HG02678 (cell line): ENCODE measurements at regions not wholly inside any gene's neighbourhood (a gene's known extent, or its start where the extent isn't known, plus 50 kb on each side); places are given as distances from the start of the nearest gene placed in this dataset.

Experiments used
- ATAC-seq: cut with Tn5 transposase; IDR thresholded peaks from one replicate; pipeline ENCODE4 v1.9.1; 2021; ENCODE audit warnings: mild to moderate bottlenecking, moderate library complexity; ENCODE audit not compliant: unreplicated experiment

DNA sequence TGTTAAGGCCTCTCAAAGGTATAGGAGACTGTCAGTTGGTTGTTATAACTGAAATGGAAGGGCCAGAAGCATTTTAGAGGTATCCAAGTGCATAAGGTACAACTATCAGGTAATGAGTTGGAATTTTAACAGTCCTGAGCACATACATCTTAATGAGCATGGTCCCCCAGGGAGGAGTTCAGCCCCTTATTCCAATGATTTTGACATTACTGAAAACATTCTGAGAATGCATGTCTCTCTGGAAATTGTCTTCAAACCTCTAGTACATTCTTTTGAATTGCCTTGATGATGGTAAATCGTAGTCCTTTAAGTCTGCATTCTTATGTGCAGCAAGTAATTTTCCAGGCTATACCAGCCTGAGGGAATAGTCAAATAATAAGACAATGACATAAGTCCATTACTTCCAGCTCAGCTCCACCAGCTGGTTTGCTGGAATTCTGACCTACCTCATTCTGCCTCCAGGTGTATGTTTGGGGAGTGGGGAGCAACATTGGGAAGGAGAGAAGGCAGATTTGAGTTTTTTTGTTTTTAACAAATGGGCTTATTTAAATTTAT, 239.2 kb downstream of the MSRB3 start:
- ATAC-seq = no peak

- ATAC-seq = no peak
These were observed 240.3 kb downstream of the MSRB3 start for GRCh38 chr12:65518771-65519170.

GRCh38 chr12:65520658-65521057, 242.2 kb downstream of the MSRB3 start:
- ATAC-seq = no peak

- ATAC-seq = no peak
These were observed 244.7 kb downstream of the MSRB3 start for GRCh38 chr12:65522956-65523860.

DNA sequence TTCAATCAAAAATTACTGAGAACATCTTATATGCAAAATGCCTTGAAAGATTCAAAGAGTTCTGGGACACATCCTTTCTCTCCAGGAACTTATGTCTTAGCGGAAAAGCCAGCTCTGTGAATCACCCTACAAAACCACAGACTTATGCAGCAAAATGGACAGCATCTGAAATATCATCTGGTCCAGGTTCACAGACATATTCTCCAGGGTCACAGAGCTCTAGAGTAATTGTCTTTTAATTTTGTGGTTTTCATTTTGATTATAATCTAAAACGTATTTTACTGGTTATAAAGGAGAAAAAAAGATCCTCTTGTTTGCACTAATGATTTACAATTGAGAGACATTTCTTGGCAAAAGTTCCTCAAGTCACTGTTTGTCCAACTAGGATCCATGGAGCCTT, 246.2 kb downstream of the MSRB3 start:
- ATAC-seq = no peak

DNA sequence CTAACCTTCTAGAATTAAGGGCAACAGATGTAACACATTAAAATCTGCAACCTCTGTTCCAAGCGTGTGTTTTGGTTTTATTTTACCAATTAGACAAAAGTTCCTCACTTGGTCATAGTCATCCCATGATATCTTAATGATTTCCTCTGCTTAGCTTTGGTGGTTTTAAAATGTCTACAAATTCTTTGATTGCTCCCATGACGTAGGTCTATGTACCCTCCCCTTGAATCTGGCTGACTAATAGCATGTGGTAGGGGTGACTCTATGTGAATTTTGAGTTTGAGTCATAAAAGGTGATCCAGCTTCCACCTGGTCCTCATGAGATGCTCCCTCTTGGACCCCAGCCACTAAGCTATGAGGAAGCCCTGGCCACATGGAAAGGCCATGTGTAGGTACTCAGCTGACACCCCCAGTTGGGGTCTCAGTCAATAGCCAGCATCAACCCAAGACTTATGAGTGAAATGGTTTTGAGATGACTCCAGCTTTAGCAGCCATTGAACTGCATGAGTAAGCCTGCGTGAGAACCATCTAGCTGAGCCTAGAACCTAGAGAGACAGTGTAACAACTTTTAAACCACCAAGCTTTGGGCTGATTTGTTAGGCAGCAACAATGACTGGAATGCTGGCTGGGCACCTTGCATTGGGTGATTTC, 247.1 kb downstream of the MSRB3 start:
- no peak for ATAC-seq

- no peak for ATAC-seq
These were observed 247.8 kb downstream of the MSRB3 start for GRCh38 chr12:65526311-65526710.

DNA sequence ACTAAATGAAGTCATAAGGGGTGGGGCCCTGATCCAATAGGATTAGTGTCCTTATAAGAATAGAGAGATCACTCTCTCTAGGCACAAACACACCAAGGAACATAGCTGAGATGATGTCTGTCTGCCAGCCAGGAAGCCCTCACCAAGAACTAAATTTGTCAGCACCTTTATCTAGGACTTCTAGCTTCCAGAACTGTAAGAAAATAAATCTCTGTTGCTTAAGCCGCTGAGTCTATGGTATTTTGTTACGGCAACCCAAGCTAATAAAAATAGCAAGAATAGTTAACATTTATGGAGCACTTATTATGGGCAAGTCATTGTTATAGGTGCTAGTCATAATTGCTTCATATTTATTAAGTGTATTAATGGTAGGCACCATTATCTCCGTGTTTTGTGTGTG, 249.6 kb downstream of the MSRB3 start:
- ATAC-seq = no peak

GRCh38 chr12:65529106-65529505, 250.6 kb downstream of the MSRB3 start:
- ATAC-seq = no peak

DNA sequence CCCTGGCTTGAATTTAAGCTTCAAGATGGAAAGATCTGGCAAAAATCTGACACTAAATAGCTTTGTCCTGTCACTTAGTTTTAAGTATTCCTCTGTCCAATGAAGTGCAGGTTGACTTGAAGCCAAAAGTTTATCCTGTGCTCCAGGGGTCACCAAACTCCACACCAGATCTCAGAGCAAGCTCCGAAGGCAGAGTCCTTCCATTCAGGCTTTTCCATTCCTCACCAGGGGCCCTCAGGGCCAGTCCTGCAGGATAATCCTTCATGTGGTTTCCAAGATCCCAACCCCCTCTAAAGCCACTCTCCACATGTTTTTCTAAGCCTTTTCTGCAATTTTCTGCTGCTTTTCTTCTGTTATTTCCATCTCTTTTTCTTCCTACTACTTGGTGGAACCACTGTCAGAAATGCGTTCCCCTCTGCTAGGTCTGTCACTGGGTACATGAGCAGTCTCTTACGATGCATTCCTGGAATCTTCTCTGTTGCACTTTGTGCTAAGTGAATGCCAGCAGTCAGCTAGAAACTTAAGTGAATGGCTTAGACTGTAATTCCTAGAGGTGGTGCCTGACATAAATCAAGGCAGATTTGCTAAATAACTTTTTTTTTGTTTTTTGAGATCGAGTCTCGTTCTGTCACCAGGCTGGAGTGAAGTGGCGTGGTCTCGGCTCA, 251.4 kb downstream of the MSRB3 start:
- ATAC-seq = no peak

DNA sequence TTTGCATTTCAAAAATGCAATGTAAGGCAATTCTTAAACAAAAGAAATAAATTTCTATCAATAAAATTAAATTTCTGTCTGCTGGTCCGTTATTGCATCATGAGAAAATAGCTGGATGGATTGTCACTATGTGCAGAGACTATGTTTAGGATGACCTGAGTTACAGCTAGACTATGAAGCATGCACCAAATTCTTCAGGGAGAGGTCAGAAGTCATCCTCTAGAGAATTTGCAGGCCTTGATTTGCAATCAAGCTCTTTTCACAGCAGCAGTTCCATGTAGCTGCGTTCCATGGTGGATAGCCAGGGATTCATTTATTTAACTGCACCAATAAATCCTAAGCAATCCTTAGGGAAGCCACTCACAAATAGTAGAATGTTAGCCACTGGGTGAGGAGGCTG, 253.7 kb downstream of the MSRB3 start:
- ATAC-seq = no peak

DNA sequence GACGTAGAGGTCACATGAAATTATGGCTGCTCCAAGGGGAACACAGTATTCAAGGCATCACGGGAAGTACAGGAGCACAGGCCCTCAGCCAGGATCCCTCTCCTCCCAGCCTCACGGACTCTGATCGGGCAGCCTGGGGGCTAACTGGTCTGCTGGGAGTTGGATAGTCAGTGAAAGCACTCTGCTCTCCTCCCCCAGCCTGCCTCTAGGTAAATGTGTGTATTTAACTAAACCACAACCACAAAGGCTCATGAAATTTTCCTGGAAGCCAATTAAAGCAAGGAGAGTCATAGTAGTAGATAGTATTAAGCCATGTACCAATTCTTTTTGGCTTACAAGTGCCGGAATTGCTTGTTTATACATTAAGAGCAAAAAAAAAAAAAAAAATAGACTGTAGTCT, 254.3 kb downstream of the MSRB3 start:
- no peak for ATAC-seq

DNA sequence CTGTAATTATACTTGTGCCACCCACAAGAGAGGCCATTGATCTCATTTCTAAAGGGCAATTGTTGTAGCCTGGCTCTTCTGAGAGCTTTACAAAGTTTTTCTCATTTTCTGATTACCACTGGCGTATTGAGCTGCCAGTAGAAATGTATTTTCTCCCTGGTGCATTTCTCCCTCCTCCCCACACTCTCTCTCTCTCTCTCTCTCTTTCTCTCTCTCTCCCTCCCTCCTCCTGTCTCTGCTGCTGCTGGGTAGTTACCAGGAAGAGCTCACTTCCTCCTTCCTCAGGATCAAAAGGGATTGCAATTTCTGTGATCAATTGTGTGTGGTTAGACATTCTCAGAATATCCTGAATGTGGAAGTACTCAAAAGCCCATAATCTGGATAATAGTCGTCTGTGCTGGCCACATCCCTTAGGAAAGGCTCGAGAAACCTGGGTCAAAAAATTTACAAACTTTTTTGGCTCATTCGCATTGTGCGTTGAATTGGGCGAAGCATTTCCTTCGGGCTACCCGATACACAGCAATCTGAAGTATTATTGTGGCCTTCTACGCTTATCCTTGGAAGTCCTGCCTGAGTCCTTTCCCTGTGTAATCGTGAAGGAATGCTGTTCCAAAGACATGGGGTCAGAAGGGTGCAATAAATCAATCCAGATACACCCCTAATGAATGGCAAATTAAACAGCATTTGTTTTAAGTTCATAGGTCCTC, 254.8 kb downstream of the MSRB3 start:
- ATAC-seq = no peak

DNA sequence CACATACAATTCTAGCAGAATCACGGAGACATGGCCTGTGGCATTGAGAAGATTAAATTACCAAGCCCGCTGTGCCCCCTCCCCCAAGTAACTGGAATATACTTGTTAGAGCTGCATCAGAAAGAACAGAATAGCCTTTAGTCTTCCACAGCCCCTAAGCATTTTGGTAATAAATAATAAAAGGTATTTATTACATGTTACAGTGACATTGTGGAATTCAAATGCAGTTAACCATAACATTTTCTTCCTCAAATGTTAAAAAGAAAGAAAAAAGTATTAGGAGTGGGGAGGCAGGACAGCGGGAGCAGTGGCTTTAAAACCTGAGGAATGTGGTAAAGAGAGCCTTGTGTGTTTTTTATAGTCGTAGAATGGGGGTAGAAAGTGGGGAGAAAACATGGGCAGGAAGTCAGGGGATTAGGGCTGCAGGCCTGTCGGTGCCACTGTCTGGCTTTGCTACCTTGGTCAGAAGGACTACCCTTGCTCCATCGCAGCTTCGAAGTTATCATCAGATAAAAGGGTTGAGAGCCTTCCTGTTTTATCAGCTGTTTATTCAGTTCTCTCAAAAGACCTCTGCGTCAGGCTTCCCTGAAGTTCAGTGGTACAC, 255.9 kb downstream of the MSRB3 start:
- ATAC-seq = no peak

DNA sequence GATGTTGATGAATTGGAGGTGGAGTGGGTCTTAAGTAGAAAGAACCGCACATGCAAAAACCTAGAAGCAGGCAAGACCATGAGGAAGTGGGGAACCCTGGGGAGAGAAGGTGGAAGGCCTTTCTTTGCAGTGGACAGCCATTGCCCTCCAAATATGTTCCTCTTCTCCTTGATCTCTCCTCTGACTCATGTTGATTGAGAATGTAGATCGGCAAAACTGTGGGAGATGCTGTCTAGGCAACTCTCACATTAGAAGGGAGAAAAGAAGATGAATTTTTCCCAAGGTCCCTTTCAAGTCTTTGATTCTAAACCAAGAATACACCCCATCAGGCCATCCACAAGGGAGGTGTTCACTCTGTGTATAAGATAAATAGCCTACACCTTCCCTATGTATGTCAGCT, 257.5 kb downstream of the MSRB3 start:
- no peak for ATAC-seq

GRCh38 chr12:65536351-65536750, 257.9 kb downstream of the MSRB3 start:
- no peak for ATAC-seq

DNA sequence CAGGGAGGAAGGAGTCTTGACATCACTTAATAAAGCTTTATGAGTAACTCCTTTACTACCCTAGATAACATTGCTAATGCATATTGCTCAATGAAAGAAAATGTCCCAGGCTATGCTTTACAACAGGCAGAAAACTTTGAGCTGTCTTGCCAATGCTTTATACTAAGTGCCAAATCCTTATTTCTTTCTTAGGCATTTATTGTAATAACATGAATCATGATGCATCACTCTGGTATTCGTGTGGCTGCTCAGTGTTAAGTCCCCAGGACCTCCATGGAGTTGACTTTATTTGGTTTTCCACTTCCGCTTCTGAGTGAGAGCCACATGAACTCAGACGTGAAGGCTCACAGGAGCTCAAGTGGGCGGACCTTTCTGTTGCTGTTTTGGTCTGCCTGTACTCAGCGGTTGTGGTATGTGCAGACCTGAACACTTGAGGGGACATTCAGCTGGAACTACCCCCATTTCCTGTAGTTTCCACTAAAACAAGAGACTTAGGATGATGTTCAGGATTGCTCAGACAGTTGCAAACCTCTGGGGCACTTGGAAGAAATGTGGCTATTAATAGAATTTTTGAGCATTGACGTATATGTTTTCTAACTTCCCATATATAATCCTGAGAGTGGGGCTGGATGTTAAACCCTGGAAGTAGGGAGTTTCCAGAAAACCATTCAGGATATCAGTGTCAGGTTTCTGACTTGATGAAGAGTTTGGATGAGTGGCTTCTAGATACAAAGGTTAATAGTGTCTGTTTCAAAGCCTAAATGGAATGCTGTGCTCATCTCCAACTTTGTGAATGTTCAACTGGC, 258.6 kb downstream of the MSRB3 start:
- no peak for ATAC-seq

DNA sequence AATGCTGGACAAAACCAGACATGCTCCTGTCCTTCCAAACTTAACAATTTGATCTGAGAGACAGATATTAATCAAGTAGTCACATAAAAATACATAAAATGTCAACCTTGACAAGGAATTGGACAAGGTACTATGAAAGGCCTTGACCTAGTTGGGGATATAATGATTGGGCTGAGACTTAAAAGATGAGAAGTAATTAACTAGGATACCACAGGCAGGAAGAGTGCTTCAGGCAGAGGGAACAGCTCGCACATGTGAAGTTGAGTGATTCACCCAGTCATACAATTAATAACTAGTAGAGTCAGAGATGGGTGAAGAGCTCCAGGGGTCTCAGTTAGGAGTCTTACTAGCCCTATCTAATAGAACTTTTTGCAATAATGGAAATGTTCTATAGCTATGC, 259.5 kb downstream of the MSRB3 start:
- ATAC-seq = no peak

- ATAC-seq = no peak
These were observed 260.5 kb downstream of the MSRB3 start for GRCh38 chr12:65539023-65539422.

DNA sequence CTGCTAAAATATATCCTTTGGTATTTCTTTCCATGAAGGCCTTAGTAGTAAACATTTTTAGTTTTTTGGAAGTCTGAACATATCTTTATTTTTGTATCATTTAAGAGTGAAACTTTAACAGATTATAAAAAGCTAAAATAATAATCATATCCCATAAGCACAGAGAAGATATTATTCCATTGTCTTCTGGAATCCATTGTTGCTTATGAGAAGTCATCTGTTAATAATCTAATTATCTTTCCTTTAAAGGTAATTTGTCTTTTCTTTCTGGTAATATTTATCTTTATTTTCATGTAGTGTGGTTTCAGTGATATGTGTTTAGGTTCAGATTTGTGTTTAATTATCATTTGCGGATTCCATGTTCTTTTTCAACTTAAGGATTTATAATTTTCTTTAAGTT, 261.7 kb downstream of the MSRB3 start:
- no peak for ATAC-seq
